ENCODE measurements at regions not wholly inside any gene's neighbourhood (a gene's known extent, or its start where the extent isn't known, plus 50 kb on each side); places are given as distances from the start of the nearest gene placed in this dataset.

GRCh38 chr6:45714006-45714730 is 301.5 kb downstream of the CLIC5 start:
- H3K9me3 ChIP-seq (ENCODE audit: low read length), result no peaks in the 10 kb centered on the region
- 0 out of 2 replicates have a peak, but pooled peaks cover 5% of the 10 kb centered on the region for H3K27me3 ChIP-seq (ENCODE audit: insufficient read depth, low read length)
- H3K9me2 ChIP-seq (ENCODE audit: low read depth, low read length), result no peaks in the 10 kb centered on the region
- no peak overlapping the region for H3K27ac ChIP-seq (ENCODE audit: low read depth, low read length, poor library complexity, severe bottlenecking)
- H4K20me1 ChIP-seq (ENCODE audit: insufficient read depth, low read length), result no peaks in the 10 kb centered on the region
- no peaks in the 10 kb centered on the region for H3K36me3 ChIP-seq (ENCODE audit: insufficient read depth, low read length)
- H3F3A ChIP-seq (ENCODE audit: insufficient read depth, low read length), result no peaks in the 10 kb centered on the region
- H3K4me3 ChIP-seq (ENCODE audit: low read depth, low read length, poor library complexity, severe bottlenecking), result no peak overlapping the region
- no peaks in the 10 kb centered on the region for H3K4me1 ChIP-seq (ENCODE audit: insufficient read depth, low read length, severe bottlenecking)
- H3K9ac ChIP-seq (ENCODE audit: low read length), result no peak overlapping the region
- H2AFZ ChIP-seq (ENCODE audit: low read length), result no peak overlapping the region
- TF ChIP-seq EZH2 (IDR thresholded peaks at IDR 0.05; ENCODE audit: borderline replicate concordance, low read length), result no peak
- no peak for TF ChIP-seq CTCF (IDR thresholded peaks at IDR 0.05; ENCODE audit: low read length)
- H3K79me2 ChIP-seq (ENCODE audit: insufficient read depth, low read length), result no peaks in the 10 kb centered on the region
- no peak overlapping the region for H3K4me2 ChIP-seq (ENCODE audit: low read length)
